Sciatic nerve (tissue), 2 donors: ENCODE measurements at regions not wholly inside any gene's neighbourhood (a gene's known extent, or its start where the extent isn't known, plus 50 kb on each side); places are given as distances from the start of the nearest gene placed in this dataset.

ENCODE experiments used
- ATAC-seq: fragments of 200-7000 bp; cut with Tn5 transposase; one replicate; pipeline ENCODE4 v1.9.1; 2020; ENCODE audit warnings: mild to moderate bottlenecking, moderate library complexity
- DNase-seq: peaks from one replicate; pipeline ENCODE4 v3.0.0-alpha.2; 2020; ENCODE audit warnings: low spot score
- intact Hi-C: fragments of 100-400 bp; cut with DNase I; formaldehyde crosslinking; loops from one replicate; pipeline ENCODE4 v1.14.2; 2022
- donor health status: DM: no; HTN: no; CAD: no.
- donor health status: DM: no; HTN: no; CAD: no.

DNA sequence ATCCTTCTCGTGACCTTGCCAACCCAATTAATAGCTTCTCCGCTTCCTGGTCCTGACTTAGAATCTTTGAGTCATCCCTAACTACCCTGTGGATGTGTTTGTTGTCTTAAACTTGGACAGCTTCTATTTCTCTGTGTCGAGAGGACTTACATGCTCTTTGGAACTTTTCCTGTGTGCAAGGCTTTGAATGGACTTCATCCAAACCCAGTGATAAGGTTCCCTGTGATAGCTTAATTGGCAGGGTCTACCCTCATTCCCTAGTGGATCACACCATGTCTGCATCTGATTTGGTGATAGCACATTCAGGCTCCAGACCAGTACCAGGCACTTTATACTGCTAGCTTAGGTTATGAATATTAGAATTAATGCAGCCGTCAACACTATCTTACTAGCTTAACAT is 378.2 kb upstream of the KAZN start:
- DNase-seq (no peak), ATAC-seq (no peak)
- intact Hi-C loops: no loop called here

GRCh38 chr1:14220811-14221210 is 377.7 kb upstream of the KAZN start:
- intact Hi-C loops: no loop called here
- ATAC-seq (no peak), DNase-seq (no peak)

- ATAC-seq: no peak
- intact Hi-C loops: no loop called here
- DNase-seq: no peak
These were observed 376.4 kb upstream of the KAZN start for GRCh38 chr1:14222086-14222485.

DNA sequence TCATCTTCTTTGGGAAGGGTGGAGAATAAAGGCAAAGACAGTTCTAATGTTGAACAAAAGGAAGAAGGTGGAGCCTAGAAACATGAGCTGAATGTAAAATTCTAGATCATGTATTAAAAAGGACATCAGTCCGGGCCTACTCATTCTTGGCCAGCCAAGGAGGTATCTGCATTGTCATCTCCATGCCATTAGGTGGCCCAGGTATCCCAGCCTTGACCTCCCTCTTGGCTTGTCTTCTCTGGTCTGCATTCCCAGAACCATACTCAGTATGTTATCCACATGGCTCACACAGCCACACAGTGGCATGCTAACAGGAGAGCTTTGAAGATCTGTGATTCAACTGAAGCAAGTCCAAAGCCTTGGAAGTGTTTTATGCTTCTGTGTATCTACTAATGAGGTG is 369.8 kb upstream of the KAZN start:
- DNase-seq: no peak
- intact Hi-C loops: no loop called here
- ATAC-seq: no peak

- no peak for DNase-seq
- ATAC-seq: no peak
- intact Hi-C loops: no loop called here
These were observed 365.0 kb upstream of the KAZN start for GRCh38 chr1:14233510-14233909.

GRCh38 chr1:14236097-14236496 is 362.4 kb upstream of the KAZN start:
- ATAC-seq (no peak), DNase-seq (no peak)
- intact Hi-C loops: no loop called here

GRCh38 chr1:14238472-14239307 is 359.8 kb upstream of the KAZN start:
- DNase-seq (no peak), ATAC-seq (peak; percentile 41)
- intact Hi-C loops: no loop called here

- intact Hi-C loops: no loop called here
- DNase-seq: no peak
- ATAC-seq: no peak
These were observed 358.2 kb upstream of the KAZN start for GRCh38 chr1:14240265-14240664.

- DNase-seq (no peak), ATAC-seq (peak; percentile 61)
- intact Hi-C loops: no loop called here
These were observed 356.4 kb upstream of the KAZN start for GRCh38 chr1:14242123-14242522.

GRCh38 chr1:14242870-14243269 is 355.6 kb upstream of the KAZN start:
- DNase-seq (no peak), ATAC-seq (no peak)
- intact Hi-C loops: no loop called here

GRCh38 chr1:14245954-14246353 is 352.5 kb upstream of the KAZN start:
- ATAC-seq (no peak), DNase-seq (no peak)
- intact Hi-C loops: no loop called here

DNA sequence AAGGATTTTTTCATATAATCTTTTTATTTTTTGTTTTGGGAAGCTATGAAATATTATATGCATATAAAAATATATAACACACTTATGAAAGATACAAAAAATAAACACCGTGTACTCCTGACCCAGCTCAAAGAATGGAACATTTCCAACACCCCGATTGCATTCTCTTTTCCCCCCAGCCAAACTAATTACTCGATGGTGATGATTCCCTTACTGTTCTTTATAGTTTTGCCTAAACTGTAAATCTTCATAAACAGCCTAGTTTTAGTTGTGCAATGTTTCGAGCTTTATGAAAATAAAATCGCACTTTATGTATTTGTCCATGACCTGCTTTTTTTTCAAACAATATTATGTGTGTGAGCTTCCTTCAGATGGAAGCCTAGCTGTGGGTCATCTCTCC is 352.0 kb upstream of the KAZN start:
- ATAC-seq (no peak), DNase-seq (no peak)
- intact Hi-C loops: no loop called here

GRCh38 chr1:14247666-14248065 is 350.8 kb upstream of the KAZN start:
- intact Hi-C loops: no loop called here
- DNase-seq (no peak), ATAC-seq (no peak)

DNA sequence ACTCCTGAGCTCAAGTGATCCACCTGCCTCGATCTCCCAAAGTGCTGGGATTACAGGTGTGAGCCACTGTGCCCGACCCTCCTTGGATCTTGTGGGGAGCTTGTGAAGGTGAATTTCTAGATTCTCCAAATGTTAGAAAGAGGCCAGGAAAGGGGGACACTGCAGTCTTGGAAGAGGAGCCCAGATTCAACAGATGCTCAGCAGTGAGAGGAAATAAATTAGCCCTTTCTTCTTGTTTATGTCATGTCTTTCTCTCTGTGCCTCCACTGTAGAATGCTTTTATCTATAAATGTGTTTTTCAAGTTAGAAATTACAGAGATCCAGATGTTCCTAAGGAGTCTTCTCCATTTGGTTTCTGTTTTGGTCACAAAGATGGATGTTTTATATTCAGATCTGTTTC is 346.6 kb upstream of the KAZN start:
- no peak for DNase-seq
- no peak for ATAC-seq
- intact Hi-C loops: no loop called here

DNA sequence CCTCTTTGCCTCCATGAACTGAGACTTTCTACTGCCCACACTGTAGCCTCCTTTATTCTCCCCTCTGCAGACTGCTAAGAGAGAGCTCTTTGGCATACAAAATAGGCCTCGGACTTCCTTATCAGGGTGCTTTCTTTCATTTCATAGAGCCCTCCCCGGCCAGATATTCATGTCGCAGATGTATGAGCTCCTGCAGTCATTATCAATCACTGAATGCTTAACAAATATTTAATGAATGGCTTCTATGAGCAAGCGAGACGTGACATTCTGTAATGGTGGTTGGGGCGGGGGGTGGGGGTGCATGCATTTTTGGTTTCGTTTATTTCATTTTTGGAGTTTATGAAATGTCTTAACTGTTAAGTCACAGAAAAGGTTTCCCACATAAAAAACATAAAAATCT is 344.8 kb upstream of the KAZN start:
- no peak for ATAC-seq
- no peak for DNase-seq
- intact Hi-C loops: no loop called here

DNA sequence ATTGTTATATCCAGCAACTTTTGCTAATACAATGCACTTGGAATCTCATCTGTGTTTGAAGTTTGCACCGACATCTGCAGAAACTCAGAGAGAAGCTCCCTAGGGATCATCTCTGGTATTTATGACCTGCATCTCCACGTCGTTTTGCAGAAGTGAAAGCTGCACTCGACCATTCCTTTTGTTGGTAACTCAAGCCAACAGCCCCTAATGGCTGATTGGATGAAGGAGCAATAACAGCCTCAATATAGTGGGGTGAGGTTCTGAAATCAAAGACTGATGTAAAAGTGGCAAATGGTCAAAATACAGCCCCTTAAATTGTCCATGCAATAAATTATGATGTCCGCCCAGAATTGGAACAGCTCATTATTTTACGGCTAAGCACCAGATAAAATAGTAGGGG is 344.2 kb upstream of the KAZN start:
- DNase-seq (no peak), ATAC-seq (no peak)
- intact Hi-C loops: no loop called here

DNA sequence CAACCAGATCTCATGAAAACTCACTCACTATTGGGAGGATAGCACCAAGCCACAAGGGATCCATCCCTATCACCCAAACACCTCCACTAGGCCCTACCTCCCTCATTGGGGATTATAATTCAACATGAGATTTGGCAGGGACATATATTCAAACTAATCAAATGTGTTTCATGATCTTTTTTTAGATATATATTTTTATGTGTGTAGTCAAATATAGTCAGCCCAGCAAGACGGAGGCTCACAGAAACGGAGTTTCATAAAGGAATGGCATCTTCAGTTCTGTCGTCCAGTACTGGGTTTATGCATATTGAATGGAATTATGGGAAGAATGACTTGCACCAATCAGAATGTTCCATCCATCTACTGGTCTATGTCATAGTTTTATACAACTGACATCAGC is 343.3 kb upstream of the KAZN start:
- ATAC-seq: no peak
- intact Hi-C loops: no loop called here
- no peak for DNase-seq

GRCh38 chr1:14255711-14256110 is 342.8 kb upstream of the KAZN start:
- ATAC-seq: no peak
- no peak for DNase-seq
- intact Hi-C loops: no loop called here

DNA sequence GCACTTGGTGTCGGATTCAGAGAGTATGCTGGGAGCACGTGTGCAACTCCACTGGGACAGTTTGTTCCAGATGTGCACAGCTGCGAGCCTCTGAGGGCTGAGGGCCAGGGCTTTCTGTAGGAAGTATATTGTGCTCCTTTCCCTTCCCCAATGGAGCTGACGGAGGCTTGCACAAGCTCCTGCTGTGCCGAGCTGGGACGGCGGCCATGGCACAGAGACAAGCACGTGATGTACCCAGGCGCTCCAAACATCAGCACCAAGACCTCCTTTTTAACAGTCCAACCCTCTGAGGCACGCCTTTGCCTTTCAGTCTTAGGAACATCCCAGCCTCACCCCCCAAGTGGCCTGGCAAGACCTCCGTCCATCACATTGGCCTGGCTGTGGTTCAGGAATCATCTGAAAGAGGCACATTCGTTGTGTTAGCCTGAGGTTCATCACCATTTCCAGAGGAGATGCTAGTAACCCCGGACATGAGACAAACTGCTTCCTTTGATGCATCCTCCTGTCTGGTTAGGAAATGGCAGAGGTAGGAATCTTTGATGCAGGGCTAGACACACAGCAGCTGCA is 339.2 kb upstream of the KAZN start:
- intact Hi-C loops: no loop called here
- ATAC-seq (peak; percentile 97), DNase-seq (peak; percentile 87)

DNA sequence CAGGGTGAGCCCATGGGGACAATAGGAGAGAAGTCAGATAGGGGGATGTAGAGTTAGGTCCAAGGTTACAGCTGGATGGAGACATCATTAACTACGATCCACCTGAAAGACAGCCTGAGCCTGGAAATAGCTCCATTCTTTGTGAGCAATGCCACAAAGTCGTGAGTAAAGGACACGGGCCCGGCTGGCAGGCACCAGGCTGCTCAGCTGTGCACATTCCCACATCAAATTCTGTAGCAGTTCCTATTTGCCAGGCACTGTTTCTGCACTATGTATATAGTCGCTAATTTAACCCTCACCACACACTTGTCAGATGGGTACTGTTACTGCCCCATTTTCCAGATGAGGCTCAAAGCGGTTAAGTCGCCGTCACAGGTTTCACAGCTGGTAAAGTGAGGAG is 338.0 kb upstream of the KAZN start:
- intact Hi-C loops: no loop called here
- ATAC-seq: no peak

GRCh38 chr1:14261395-14261794 is 337.1 kb upstream of the KAZN start:
- ATAC-seq: no peak
- intact Hi-C loops: no loop called here
- no peak for DNase-seq

More for the DNA sequence above, 338.0 kb upstream of the KAZN start:
- DNase-seq: no peak
